ENCODE measurements at regions not wholly inside any gene's neighbourhood (a gene's known extent, or its start where the extent isn't known, plus 50 kb on each side); places are given as distances from the start of the nearest gene placed in this dataset.

DNA sequence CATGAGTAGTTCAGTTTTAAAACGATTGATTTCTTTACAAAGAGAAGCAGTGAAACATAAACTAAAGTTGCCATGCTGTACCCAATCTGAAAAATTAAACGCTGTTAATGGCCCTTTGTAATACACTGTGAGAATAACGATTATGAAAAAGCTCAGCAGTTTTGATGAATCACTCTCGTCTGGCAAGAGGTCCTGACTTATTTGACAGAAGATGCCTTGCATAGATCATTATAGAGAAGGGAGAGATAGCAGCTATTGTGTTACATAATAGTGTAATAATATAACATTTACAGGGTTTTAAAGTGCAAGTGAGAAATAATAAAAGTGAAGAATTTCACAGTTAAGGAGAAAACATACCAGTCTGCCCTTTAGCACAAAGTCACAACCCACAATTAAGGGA lies 361.5 kb upstream of the CDH10 start:
- H3K36me3 ChIP-seq (ENCODE audit: insufficient read depth, low read length, poor library complexity, severe bottlenecking): no peaks in the 10 kb centered on the region
- intact Hi-C loops (cut with micrococcal nuclease; ENCODE audit: unreplicated experiment): loop anchor here (2.0 to 5.0 kb wide), 4 partner anchors 364 to 774 kb away; partner anchors contain the start of gene CDH10
- H3K4me1 ChIP-seq (ENCODE audit: insufficient read depth, low read length, poor library complexity, severe bottlenecking): no peaks in the 10 kb centered on the region
- no peak overlapping the region for H3K4me3 ChIP-seq (ENCODE audit: low read depth, low read length, poor library complexity, severe bottlenecking)
- POLR2A ChIA-PET (ENCODE audit: low non-redundant PET): no interaction called here
- H3K27ac ChIP-seq (ENCODE audit: low read depth, low read length, poor library complexity, severe bottlenecking): no peak overlapping the region
- DNase-seq (ENCODE audit: low spot score): no peak
- H3K9me3 ChIP-seq (ENCODE audit: low read depth, low read length, poor library complexity, severe bottlenecking): no peaks in the 10 kb centered on the region
- no peaks in the 10 kb centered on the region for H3K27me3 ChIP-seq (replicated peaks; ENCODE audit: insufficient read depth, low read depth, low read length, poor library complexity)
- TF ChIP-seq, protein P1, sequence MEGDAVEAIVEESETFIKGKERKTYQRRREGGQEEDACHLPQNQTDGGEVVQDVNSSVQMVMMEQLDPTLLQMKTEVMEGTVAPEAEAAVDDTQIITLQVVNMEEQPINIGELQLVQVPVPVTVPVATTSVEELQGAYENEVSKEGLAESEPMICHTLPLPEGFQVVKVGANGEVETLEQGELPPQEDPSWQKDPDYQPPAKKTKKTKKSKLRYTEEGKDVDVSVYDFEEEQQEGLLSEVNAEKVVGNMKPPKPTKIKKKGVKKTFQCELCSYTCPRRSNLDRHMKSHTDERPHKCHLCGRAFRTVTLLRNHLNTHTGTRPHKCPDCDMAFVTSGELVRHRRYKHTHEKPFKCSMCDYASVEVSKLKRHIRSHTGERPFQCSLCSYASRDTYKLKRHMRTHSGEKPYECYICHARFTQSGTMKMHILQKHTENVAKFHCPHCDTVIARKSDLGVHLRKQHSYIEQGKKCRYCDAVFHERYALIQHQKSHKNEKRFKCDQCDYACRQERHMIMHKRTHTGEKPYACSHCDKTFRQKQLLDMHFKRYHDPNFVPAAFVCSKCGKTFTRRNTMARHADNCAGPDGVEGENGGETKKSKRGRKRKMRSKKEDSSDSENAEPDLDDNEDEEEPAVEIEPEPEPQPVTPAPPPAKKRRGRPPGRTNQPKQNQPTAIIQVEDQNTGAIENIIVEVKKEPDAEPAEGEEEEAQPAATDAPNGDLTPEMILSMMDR (conservative IDR thresholded peaks at IDR 0.05; ENCODE audit: low read depth, low read length): no peak
- no peak for TF ChIP-seq EZH2 (IDR thresholded peaks at IDR 0.05; ENCODE audit: borderline replicate concordance, low read depth, low read length, poor library complexity, severe bottlenecking)
- CTCF ChIA-PET: no interaction called here
- BruUV-seq (replicated peaks): no TSS peak

DNA sequence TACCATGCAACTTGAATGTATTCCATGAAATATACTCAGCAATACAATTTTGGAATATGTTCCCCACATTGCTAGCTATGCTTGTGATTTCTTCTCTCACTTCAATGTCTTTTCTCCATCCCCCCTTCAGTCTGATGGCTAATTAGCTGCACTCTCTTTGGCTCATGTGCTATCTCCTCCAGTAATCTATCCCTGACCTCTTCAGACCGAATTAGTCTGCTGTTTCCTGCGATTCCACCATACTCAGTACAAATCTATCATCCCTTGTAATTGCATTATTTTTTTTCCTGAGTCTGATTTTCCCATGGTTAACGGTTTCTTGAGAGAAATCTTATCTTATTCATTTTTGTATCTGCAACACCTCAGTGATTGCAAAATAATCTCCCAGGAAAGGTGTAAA lies 360.7 kb upstream of the CDH10 start:
- intact Hi-C loops (cut with micrococcal nuclease; ENCODE audit: unreplicated experiment): loop anchor here (5.0 kb wide), 3 partner anchors 363 to 773 kb away; partner anchors contain the start of gene CDH10
- Histone ChIP-seq H3K4me1 (ENCODE audit: insufficient read depth, low read length, poor library complexity, severe bottlenecking) (no peaks in the 10 kb centered on the region), H3K9me3 (ENCODE audit: low read depth, low read length, poor library complexity, severe bottlenecking) (no peaks in the 10 kb centered on the region), H3K36me3 (ENCODE audit: insufficient read depth, low read length, poor library complexity, severe bottlenecking) (no peaks in the 10 kb centered on the region), H3K27ac (ENCODE audit: low read depth, low read length, poor library complexity, severe bottlenecking) (no peak overlapping the region), H3K4me3 (ENCODE audit: low read depth, low read length, poor library complexity, severe bottlenecking) (no peak overlapping the region), H3K27me3 (replicated peaks; ENCODE audit: insufficient read depth, low read depth, low read length, poor library complexity) (no peaks in the 10 kb centered on the region)
- TF ChIP-seq, protein P1 (conservative IDR thresholded peaks at IDR 0.05; ENCODE audit: low read depth, low read length): no peak
- no peak for TF ChIP-seq EZH2 (IDR thresholded peaks at IDR 0.05; ENCODE audit: borderline replicate concordance, low read depth, low read length, poor library complexity, severe bottlenecking)
- POLR2A ChIA-PET (ENCODE audit: low non-redundant PET): no interaction called here
- no TSS peak for BruUV-seq (replicated peaks)
- no peak for DNase-seq (ENCODE audit: low spot score)
- CTCF ChIA-PET: no interaction called here

DNA sequence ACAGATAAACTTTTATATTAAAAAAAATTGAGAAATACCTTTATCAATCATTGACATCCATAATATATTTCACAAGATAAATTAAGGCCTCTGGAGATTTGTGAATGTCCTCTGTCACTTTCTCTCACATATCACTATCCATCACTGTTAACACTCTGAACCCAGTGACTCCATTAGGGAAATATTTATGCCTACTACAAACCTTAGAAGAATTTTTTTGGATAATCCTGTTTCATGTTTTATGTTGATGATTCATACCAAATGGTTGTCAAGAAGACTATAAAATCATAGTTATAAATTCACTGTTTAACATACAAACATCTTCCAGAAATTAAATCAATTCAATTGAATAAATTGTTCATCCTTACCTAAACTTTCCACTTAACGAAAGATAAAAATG lies 357.6 kb upstream of the CDH10 start:
- ChIA-PET POLR2A (ENCODE audit: low non-redundant PET) (no interaction called here), CTCF (no interaction called here)
- Histone ChIP-seq H3K9me3 (ENCODE audit: low read depth, low read length, poor library complexity, severe bottlenecking) (no peaks in the 10 kb centered on the region), H3K27me3 (replicated peaks; ENCODE audit: insufficient read depth, low read depth, low read length, poor library complexity) (no peaks in the 10 kb centered on the region), H3K4me3 (ENCODE audit: low read depth, low read length, poor library complexity, severe bottlenecking) (no peak overlapping the region), H3K36me3 (ENCODE audit: insufficient read depth, low read length, poor library complexity, severe bottlenecking) (no peaks in the 10 kb centered on the region), H3K4me1 (ENCODE audit: insufficient read depth, low read length, poor library complexity, severe bottlenecking) (no peaks in the 10 kb centered on the region), H3K27ac (ENCODE audit: low read depth, low read length, poor library complexity, severe bottlenecking) (no peak overlapping the region)
- BruUV-seq (replicated peaks): no TSS peak
- intact Hi-C loops (cut with micrococcal nuclease; ENCODE audit: unreplicated experiment): no loop called here
- no peak for TF ChIP-seq EZH2 (IDR thresholded peaks at IDR 0.05; ENCODE audit: borderline replicate concordance, low read depth, low read length, poor library complexity, severe bottlenecking)
- TF ChIP-seq, protein P1 (conservative IDR thresholded peaks at IDR 0.05; ENCODE audit: low read depth, low read length): no peak
- DNase-seq (ENCODE audit: low spot score): no peak

Data from A673 (cell line).